Heart left ventricle (tissue), 16 donors: ENCODE measurements at regions not wholly inside any gene's neighbourhood (a gene's known extent, or its start where the extent isn't known, plus 50 kb on each side); places are given as distances from the start of the nearest gene placed in this dataset.

Experiments used
- ATAC-seq, 4 donors: fragments of 200-7000 bp; cut with Tn5 transposase; one replicate each; pipeline ENCODE4 v1.9.1; 2020 to 2022; ENCODE audit warnings: moderate library complexity in 4 of 4, mild to moderate bottlenecking in 3 of 4, moderate number of reproducible peaks in 1 of 4
- DNase-seq, 5 donors: peaks; one replicate each; pipeline ENCODE4 v3.0.0-alpha.2; 2020
- H3K27ac ChIP-seq, 12 donors: fragments of 200-600 bp; sonication (generic) in 4 of 12; one replicate each; pipeline versions ENCODE4 v1.5.0 to v1.8.0; 2016 to 2022; ENCODE audit warnings: mild to moderate bottlenecking in 2 of 12
- H3K27me3 ChIP-seq, 9 donors: fragments of 200-600 bp; sonication (generic) in 2 of 9; one replicate each; pipeline versions ENCODE4 v1.5.1 to v1.8.0; 2016 to 2022; ENCODE audit warnings: mild to moderate bottlenecking in 3 of 9
- H3K36me3 ChIP-seq, 9 donors: fragments of 200-600 bp; sonication (generic) in 2 of 9; one replicate each; pipeline versions ENCODE4 v1.5.0 to v1.8.0; 2018 to 2022; ENCODE audit warnings: mild to moderate bottlenecking in 2 of 9
- H3K4me1 ChIP-seq, 12 donors: fragments of 200-600 bp; sonication (generic) in 4 of 12; one replicate each; pipeline versions ENCODE4 v1.5.0 to v1.8.0; 2016 to 2022; ENCODE audit warnings: mild to moderate bottlenecking in 3 of 12
- H3K4me3 ChIP-seq, 12 donors: fragments of 200-600 bp; sonication (generic) in 4 of 12; one replicate each; pipeline versions ENCODE4 v1.5.0 to v1.8.0; 2017 to 2022; ENCODE audit warnings: mild to moderate bottlenecking in 9 of 12, moderate library complexity in 4 of 12
- H3K9me3 ChIP-seq, 12 donors: fragments of 200-600 bp; sonication (generic) in 4 of 12; one replicate each; pipeline versions ENCODE4 v1.5.0 to v1.8.0; 2016 to 2022; ENCODE audit warnings: mild to moderate bottlenecking in 1 of 12
- CTCF ChIP-seq, 12 donors: fragments of 200-600 bp; sonication (generic) in 4 of 12; IDR thresholded peaks; one replicate each; pipeline versions ENCODE4 v1.5.0 to v1.8.0; 2018 to 2022; ENCODE audit warnings: antibody characterized with exemption in 12 of 12, mild to moderate bottlenecking in 5 of 12
- POLR2A ChIP-seq, 2 donors: fragments of 450-650 bp; IDR thresholded peaks; one replicate each; pipeline ENCODE4 v1.6.1; 2017; ENCODE audit warnings: antibody characterized with exemption in 2 of 2, mild to moderate bottlenecking in 2 of 2, moderate library complexity in 2 of 2
- WGBS, 4 donors: extraction: QIAGEN DNeasy Blood & Tissue Kit in 2 of 4; methylation state at CpG; one replicate each; pipeline versions ENCODE4 v1.1.5 to v1.1.7; 2013 to 2018; 5-methylcytosine and 5-hydroxymethylcytosine counted together
- intact Hi-C, 10 donors: fragments of 100-400 bp; cut with DNase I; formaldehyde crosslinking; loops; one replicate each; pipeline versions ENCODE4 v1.11.1 to v1.14.2; 2022
- donor health status: ischemic (EF 13 %, LVEDD 7.1; RV severe dilation, severe dysfunction).
- donor health status: healthy with polysubstance abuse.
- donor health status: DM: no; HTN: yes; CAD: no.
- donor health status: DM: no; HTN: no; CAD: no.
- donor health status: ischemic (EF 25% LVEDD 6.9; RV normal size, moderate dysfunction).
- donor health status: ischemic (EF 25% LVEDD 5.7; RV mildly dilated, moderate dysfunction).
- donor health status: healthy.
- donor health status: DM: yes; HTN: yes; CAD: no.
- donor health status: ischemic (EF 35%, LVEDD 5.7; RV mildly dilated, moderate dysfunction).
- donor health status: nonischemic (EF 11% LVEDD 7.7; RV severe dilation, severe dysfunction).
- donor health status: DM: yes; HTN: yes; CAD: no.
- donor health status: PGD.
- donor health status: ischemic (EF 29% LVEDD 5.4; RV normal size, mild dysfunction).
- donor health status: nonischemic (EF 23%, LVEDD 6.1; RV moderate dilation, normal function).

GRCh38 chr4:111013846-111014245 lies 391.0 kb upstream of the PITX2 start:
- Histone ChIP-seq H3K9me3 (no peaks in the 10 kb centered on the region), H3K4me1 (no peaks in the 10 kb centered on the region), H3K27me3 (no peaks in the 10 kb centered on the region), H3K27ac (no peak overlapping the region), H3K36me3 (no peaks in the 10 kb centered on the region), H3K4me3 (no peak overlapping the region)
- no peak for TF ChIP-seq CTCF (IDR thresholded peaks at IDR 0.05)
- TF ChIP-seq POLR2A (IDR thresholded peaks at IDR 0.05) = no peak
- intact Hi-C loops = no loop called here
- DNase-seq (no peak), ATAC-seq (no peak)
- 80 to 83% (median 81%) methylated on average over 7 of the region's 7 CpGs for WGBS, 4 donors

- WGBS, 4 donors = 66 to 79% (median 73%) methylated on average over 1 of the region's 1 CpG
Measured at GRCh38 chr4:111014537-111014936, 391.7 kb upstream of the PITX2 start.

GRCh38 chr4:111016416-111016815 lies 393.5 kb upstream of the PITX2 start:
- Histone ChIP-seq H3K27ac (no peak overlapping the region), H3K36me3 (no peaks in the 10 kb centered on the region), H3K4me3 (no peak overlapping the region), H3K27me3 (no peaks in the 10 kb centered on the region), H3K4me1 (no peaks in the 10 kb centered on the region), H3K9me3 (no peaks in the 10 kb centered on the region)
- ATAC-seq (no peak), DNase-seq (no peak)
- intact Hi-C loops = no loop called here
- TF ChIP-seq CTCF (IDR thresholded peaks at IDR 0.05) (no peak), POLR2A (IDR thresholded peaks at IDR 0.05) (no peak)

More at GRCh38 chr4:111014537-111014936, 391.7 kb upstream of the PITX2 start:
- no peak for DNase-seq
- no peaks in the 10 kb centered on the region for H3K27me3 ChIP-seq
- H3K4me3 ChIP-seq = no peak overlapping the region
- TF ChIP-seq POLR2A (IDR thresholded peaks at IDR 0.05) (no peak), CTCF (IDR thresholded peaks at IDR 0.05) (no peak)
- H3K4me1 ChIP-seq = no peaks in the 10 kb centered on the region
- H3K36me3 ChIP-seq = no peaks in the 10 kb centered on the region
- no peaks in the 10 kb centered on the region for H3K9me3 ChIP-seq
- intact Hi-C loops = no loop called here
- H3K27ac ChIP-seq = no peak overlapping the region
- ATAC-seq = no peak

GRCh38 chr4:111018216-111018615 lies 395.3 kb upstream of the PITX2 start:
- H3K9me3 ChIP-seq = no peaks in the 10 kb centered on the region
- 50 to 63% (median 59%) methylated on average over 4 of the region's 4 CpGs for WGBS, 4 donors
- ATAC-seq = no peak

More at GRCh38 chr4:111018216-111018615, 395.3 kb upstream of the PITX2 start:
- Histone ChIP-seq H3K4me1 (no peaks in the 10 kb centered on the region), H3K27ac (no peak overlapping the region), H3K36me3 (no peaks in the 10 kb centered on the region), H3K27me3 (no peaks in the 10 kb centered on the region), H3K4me3 (no peak overlapping the region)
- TF ChIP-seq CTCF (IDR thresholded peaks at IDR 0.05) (no peak), POLR2A (IDR thresholded peaks at IDR 0.05) (no peak)
- intact Hi-C loops = no loop called here
- DNase-seq = no peak
